Nephron progenitor cell (in vitro differentiated cells): ENCODE measurements at regions not wholly inside any gene's neighbourhood (a gene's known extent, or its start where the extent isn't known, plus 50 kb on each side); places are given as distances from the start of the nearest gene placed in this dataset.

Experiments
- DNase-seq: peaks from one replicate; pipeline ENCODE4 v3.0.0; 2021
- H3K27ac Mint-ChIP-seq: 2 replicates; pipeline ENCODE4 v1.8.0; 2021; ENCODE audit warnings: mild to moderate bottlenecking, moderate library complexity, mixed read lengths
- H3K27me3 Mint-ChIP-seq: 2 replicates; pipeline ENCODE4 v1.8.0; 2021; ENCODE audit warnings: mild to moderate bottlenecking, low read depth, mixed read lengths; ENCODE audit not compliant: poor library complexity
- H3K36me3 Mint-ChIP-seq: 2 replicates; pipeline ENCODE4 v1.8.0; 2021; ENCODE audit warnings: low read depth, mixed read lengths
- H3K4me1 Mint-ChIP-seq: 2 replicates; pipeline ENCODE4 v1.8.0; 2021; ENCODE audit warnings: mixed read lengths
- H3K4me3 Mint-ChIP-seq: 2 replicates; pipeline ENCODE4 v1.8.0; 2021; ENCODE audit warnings: mild to moderate bottlenecking, moderate library complexity, mixed read lengths
- H3K9me3 Mint-ChIP-seq: 2 replicates; pipeline ENCODE4 v1.8.0; 2021; ENCODE audit warnings: mild to moderate bottlenecking, moderate library complexity, mixed read lengths
- TF ChIP-seq, protein P1 (sequence below): fragments of 200-600 bp; sonication (generic); IDR thresholded peaks from 2 replicates; pipeline ENCODE4 v1.5.0; 2021; ENCODE audit warnings: antibody characterized with exemption

DNA sequence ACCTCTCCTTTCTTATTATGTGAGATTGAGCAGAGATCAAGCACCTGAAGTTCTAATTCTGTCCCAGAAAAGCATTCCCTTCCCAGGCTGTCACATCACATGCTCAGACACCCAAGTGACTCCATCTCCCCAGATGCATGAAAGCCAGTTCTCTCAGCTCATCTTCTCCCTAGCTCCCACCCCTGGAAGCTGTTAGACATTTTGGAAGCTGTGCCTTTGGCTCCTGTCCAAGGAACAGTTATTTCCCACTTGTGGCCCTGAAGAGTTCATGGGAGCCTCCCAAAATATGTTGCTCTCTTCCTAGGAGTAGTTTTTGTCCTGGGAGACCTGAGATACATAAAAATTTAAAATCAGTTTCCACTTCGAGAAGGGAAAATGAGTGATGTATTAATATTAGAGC, 161.4 kb upstream of the GAS1 start:
- TF ChIP-seq, protein P1, sequence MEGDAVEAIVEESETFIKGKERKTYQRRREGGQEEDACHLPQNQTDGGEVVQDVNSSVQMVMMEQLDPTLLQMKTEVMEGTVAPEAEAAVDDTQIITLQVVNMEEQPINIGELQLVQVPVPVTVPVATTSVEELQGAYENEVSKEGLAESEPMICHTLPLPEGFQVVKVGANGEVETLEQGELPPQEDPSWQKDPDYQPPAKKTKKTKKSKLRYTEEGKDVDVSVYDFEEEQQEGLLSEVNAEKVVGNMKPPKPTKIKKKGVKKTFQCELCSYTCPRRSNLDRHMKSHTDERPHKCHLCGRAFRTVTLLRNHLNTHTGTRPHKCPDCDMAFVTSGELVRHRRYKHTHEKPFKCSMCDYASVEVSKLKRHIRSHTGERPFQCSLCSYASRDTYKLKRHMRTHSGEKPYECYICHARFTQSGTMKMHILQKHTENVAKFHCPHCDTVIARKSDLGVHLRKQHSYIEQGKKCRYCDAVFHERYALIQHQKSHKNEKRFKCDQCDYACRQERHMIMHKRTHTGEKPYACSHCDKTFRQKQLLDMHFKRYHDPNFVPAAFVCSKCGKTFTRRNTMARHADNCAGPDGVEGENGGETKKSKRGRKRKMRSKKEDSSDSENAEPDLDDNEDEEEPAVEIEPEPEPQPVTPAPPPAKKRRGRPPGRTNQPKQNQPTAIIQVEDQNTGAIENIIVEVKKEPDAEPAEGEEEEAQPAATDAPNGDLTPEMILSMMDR, result no peak
- H3K27ac Mint-ChIP-seq, result no peak overlapping the region
- H3K4me1 Mint-ChIP-seq, result peaks cover 56% of the 10 kb centered on the region
- peaks cover 22% of the 10 kb centered on the region for H3K9me3 Mint-ChIP-seq
- no peak overlapping the region for H3K4me3 Mint-ChIP-seq
- H3K27me3 Mint-ChIP-seq, result peaks cover under 1% of the 10 kb centered on the region
- DNase-seq, result no peak
- peaks cover 7% of the 10 kb centered on the region for H3K36me3 Mint-ChIP-seq

DNA sequence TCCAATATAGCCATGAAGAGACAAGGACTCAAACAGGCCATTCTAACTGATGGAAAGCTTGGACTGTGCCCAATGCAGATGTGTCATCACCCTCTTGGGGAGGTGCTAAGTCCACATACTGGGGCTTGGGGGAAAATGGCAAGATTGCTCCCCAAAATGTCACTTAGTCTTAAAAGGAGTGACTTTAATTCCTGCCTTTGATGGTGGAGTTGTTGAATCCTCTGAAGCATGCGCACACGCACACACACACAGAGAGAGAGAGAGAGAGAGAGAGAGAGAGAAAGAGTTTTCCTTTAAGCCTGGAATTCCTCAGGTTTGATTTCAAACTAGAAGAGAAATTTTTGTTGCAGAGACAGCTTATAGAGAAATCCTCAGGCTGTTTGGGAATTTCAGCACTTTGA, 161.9 kb upstream of the GAS1 start:
- H3K27ac Mint-ChIP-seq, result peak overlapping the region; percentile 56
- H3K36me3 Mint-ChIP-seq, result peaks cover 7% of the 10 kb centered on the region
- H3K4me1 Mint-ChIP-seq, result peaks cover 56% of the 10 kb centered on the region
- DNase-seq, result no peak
- no peaks in the 10 kb centered on the region for H3K27me3 Mint-ChIP-seq
- peaks cover 21% of the 10 kb centered on the region for H3K9me3 Mint-ChIP-seq
- TF ChIP-seq, protein P1, result no peak
- H3K4me3 Mint-ChIP-seq, result no peak overlapping the region

DNA sequence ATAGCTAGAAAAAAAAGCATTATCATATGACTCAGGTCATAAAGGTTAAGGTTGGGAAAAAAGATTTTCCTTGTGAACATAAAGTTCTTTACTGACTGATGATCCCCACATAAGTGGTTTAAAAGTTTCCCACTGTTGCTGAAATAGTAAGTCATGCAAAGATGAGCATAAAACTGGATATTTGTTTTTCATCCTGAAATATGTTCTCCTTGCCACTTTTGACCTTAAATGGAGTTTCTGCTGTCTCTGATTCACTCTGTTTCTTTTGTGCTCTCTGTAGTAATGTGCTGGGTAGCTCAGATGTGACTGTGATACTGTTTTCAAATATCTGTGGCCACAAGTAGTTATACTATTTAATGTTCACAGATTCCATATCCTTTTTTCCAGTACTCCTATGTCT, 162.5 kb upstream of the GAS1 start:
- Mint-ChIP-seq H3K27me3 (no peaks in the 10 kb centered on the region), H3K27ac (no peak overlapping the region)
- DNase-seq, result no peak

DNA sequence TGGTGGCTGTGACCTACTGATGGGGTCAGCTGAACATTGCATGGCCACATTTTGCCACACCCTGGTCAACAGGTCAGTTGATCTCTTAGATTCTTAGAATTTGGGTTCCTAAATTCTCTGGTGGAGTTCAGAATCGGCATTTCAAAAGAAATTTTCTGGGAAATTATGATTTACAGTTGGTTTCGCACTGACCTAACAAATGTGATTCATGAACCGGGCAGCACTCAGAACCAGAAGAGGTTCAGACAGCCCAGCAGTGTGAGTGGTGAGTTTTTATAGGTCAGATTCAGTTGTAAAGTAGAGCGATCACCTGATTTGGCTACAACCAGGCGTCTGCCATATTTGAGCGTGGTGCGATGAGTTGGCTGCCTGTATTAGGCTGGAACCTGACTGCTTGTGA, 163.7 kb upstream of the GAS1 start:
- H3K9me3 Mint-ChIP-seq, result peaks cover 21% of the 10 kb centered on the region
- no peak overlapping the region for H3K4me3 Mint-ChIP-seq
- TF ChIP-seq, protein P1, result no peak
- no peak overlapping the region for H3K27ac Mint-ChIP-seq
- H3K4me1 Mint-ChIP-seq, result peaks cover 53% of the 10 kb centered on the region
- H3K27me3 Mint-ChIP-seq, result no peaks in the 10 kb centered on the region
- DNase-seq, result no peak
- peaks cover 7% of the 10 kb centered on the region for H3K36me3 Mint-ChIP-seq

More for the DNA sequence above, 162.5 kb upstream of the GAS1 start:
- Mint-ChIP-seq H3K4me3 (no peak overlapping the region), H3K4me1 (peaks cover 60% of the 10 kb centered on the region), H3K36me3 (peaks cover 7% of the 10 kb centered on the region), H3K9me3 (peaks cover 21% of the 10 kb centered on the region)
- TF ChIP-seq, protein P1, result no peak

DNA sequence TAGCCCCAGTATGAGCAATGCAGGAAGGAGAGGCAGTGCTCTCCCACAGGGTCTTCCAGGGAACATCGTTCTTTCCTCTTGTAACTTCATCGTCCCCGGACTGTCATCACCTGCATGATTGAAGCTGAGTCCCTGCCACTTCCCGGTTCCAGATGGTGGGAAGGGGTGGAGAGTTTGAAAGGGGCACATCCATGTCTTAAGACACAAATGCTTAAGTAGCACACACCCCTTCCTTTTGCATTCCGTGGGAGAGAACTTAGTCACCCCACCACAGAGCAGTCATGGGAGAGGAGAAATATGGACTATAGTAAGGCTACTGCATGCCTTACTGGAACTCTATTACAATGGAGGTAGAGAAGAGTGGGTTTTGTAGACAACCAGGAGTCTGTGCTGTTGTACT, 165.3 kb upstream of the GAS1 start:
- peaks cover 37% of the 10 kb centered on the region for H3K4me1 Mint-ChIP-seq
- TF ChIP-seq, protein P1, result no peak
- no peak for DNase-seq
- H3K27ac Mint-ChIP-seq, result no peak overlapping the region
- H3K27me3 Mint-ChIP-seq, result peaks cover 3% of the 10 kb centered on the region
- peaks cover 7% of the 10 kb centered on the region for H3K36me3 Mint-ChIP-seq
- no peak overlapping the region for H3K4me3 Mint-ChIP-seq
- H3K9me3 Mint-ChIP-seq, result peaks cover 21% of the 10 kb centered on the region

DNA sequence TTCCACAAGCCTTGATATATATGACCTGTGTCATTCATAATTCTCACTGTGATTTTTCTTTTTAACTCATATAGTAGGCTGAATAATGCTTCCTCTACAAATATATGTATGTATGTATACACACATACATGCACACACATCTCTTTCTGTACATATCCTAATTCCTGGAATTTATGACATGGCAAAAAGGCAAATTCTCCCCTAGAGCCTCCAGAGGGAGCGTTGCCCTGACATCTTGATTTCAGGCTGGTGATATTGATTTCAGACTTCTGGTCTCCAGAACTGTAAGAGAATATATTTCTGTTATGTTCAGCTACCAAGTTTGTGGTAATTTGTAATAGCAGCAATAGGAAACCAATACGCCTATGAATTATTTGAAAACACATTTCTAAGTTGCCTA, 166.6 kb upstream of the GAS1 start:
- Mint-ChIP-seq H3K36me3 (peaks cover 7% of the 10 kb centered on the region), H3K27me3 (peaks cover 3% of the 10 kb centered on the region), H3K27ac (no peak overlapping the region), H3K9me3 (peaks cover 21% of the 10 kb centered on the region), H3K4me3 (no peak overlapping the region), H3K4me1 (peaks cover 25% of the 10 kb centered on the region)
- TF ChIP-seq, protein P1, result no peak
- DNase-seq, result no peak
